Naive thymus-derived CD8-positive, alpha-beta T cell (primary cell): ENCODE measurements at regions not wholly inside any gene's neighbourhood (a gene's known extent, or its start where the extent isn't known, plus 50 kb on each side); places are given as distances from the start of the nearest gene placed in this dataset.
"Not testable (repeated sequence)": the region's sequence is repeated elsewhere in the genome, so short reads cannot be mapped to it uniquely, and the experiment has no call there.

ENCODE experiments used
- ATAC-seq, 2 donors: fragments of 150-1000 bp; cut with Tn5 transposase in 1 of 2; sonication (Bioruptor Pico), chemical (Tn5 transposase) in 1 of 2; 1 replicate in 1 of 2; 2 replicates in 1 of 2; pipeline ENCODE4 v1.10.0; 2021; ENCODE audit warnings: mild to moderate bottlenecking in 2 of 2, moderate library complexity in 2 of 2
- POLR2A ChIA-PET: fragments of 350-600 bp; sonication (Branson Sonifier 250); formaldehyde crosslinking; loops from one replicate; lab custom pipeline; 2021; ENCODE audit warnings: antibody characterized with exemption; lab: Charles Lee
- DNase-seq, 10 donors: peaks; one replicate each; pipeline versions ENCODE4 v3.0.0 to v3.0.0-alpha.2; 2020 to 2022
- H3K27ac Mint-ChIP-seq, 10 donors: one replicate each; pipeline ENCODE4 v1.8.0; 2020 to 2022; ENCODE audit warnings: mild to moderate bottlenecking in 10 of 10, mixed read lengths in 10 of 10, moderate library complexity in 4 of 10, inconsistent platforms in 1 of 10
- H3K27me3 Mint-ChIP-seq, 5 donors: one replicate each; pipeline ENCODE4 v1.8.0; 2021 to 2022; ENCODE audit warnings: mixed read lengths in 5 of 5
- H3K36me3 Mint-ChIP-seq, 3 donors: one replicate each; pipeline ENCODE4 v1.8.0; 2020 to 2022; ENCODE audit warnings: mixed read lengths in 3 of 3, mild to moderate bottlenecking in 2 of 3, inconsistent platforms in 1 of 3
- H3K4me1 Mint-ChIP-seq, 4 donors: one replicate each; pipeline ENCODE4 v1.8.0; 2021 to 2022; ENCODE audit warnings: mixed read lengths in 4 of 4
- H3K4me3 Mint-ChIP-seq, 10 donors: one replicate each; pipeline ENCODE4 v1.8.0; 2020 to 2022; ENCODE audit warnings: mild to moderate bottlenecking in 10 of 10, mixed read lengths in 10 of 10, moderate library complexity in 6 of 10, inconsistent platforms in 1 of 10
- H3K9me3 Mint-ChIP-seq, 9 donors: one replicate each; pipeline ENCODE4 v1.8.0; 2020 to 2022; ENCODE audit warnings: mixed read lengths in 9 of 9, mild to moderate bottlenecking in 3 of 9, inconsistent platforms in 1 of 9, moderate library complexity in 1 of 9

- H3K9me3 Mint-ChIP-seq = peaks cover 0 to 23% (median 2%) of the 10 kb centered on the region in 9 donors
- H3K36me3 Mint-ChIP-seq, ATAC-seq, POLR2A ChIA-PET, H3K27ac Mint-ChIP-seq, H3K4me3 Mint-ChIP-seq, DNase-seq, H3K4me1 Mint-ChIP-seq: not testable (repeated sequence)
- peaks cover 0 to 17% (median 5%) of the 10 kb centered on the region in 5 donors for H3K27me3 Mint-ChIP-seq
These were observed 94.1 kb upstream of the PMCH start for GRCh38 chr12:102291498-102292440.

- H3K36me3 Mint-ChIP-seq, POLR2A ChIA-PET, H3K4me1 Mint-ChIP-seq, DNase-seq, ATAC-seq, H3K4me3 Mint-ChIP-seq, H3K27ac Mint-ChIP-seq: not testable (repeated sequence)
- H3K27me3 Mint-ChIP-seq = peaks cover 0 to 20% (median 5%) of the 10 kb centered on the region in 5 donors
- H3K9me3 Mint-ChIP-seq = peaks cover 0 to 23% (median 2%) of the 10 kb centered on the region in 9 donors
These were observed 92.1 kb upstream of the PMCH start for GRCh38 chr12:102289702-102290101.

- Mint-ChIP-seq H3K36me3 (peaks cover 0 to 5% (median 0%) of the 10 kb centered on the region in 3 donors), H3K27ac (no peak overlapping the region), H3K9me3 (peaks cover 0 to 7% (median 0%) of the 10 kb centered on the region in 9 donors), H3K27me3 (peaks cover 0 to 13% (median 0%) of the 10 kb centered on the region in 5 donors), H3K4me1 (no peaks in the 10 kb centered on the region), H3K4me3 (no peak overlapping the region)
- DNase-seq (no peak), ATAC-seq (no peak)
- POLR2A ChIA-PET = no interaction called here
These were observed 83.6 kb upstream of the PMCH start for GRCh38 chr12:102281231-102281630.

- POLR2A ChIA-PET, ATAC-seq, DNase-seq: not testable (repeated sequence)
These were observed 58.1 kb upstream of the PMCH start for GRCh38 chr12:102255687-102256086.

DNA sequence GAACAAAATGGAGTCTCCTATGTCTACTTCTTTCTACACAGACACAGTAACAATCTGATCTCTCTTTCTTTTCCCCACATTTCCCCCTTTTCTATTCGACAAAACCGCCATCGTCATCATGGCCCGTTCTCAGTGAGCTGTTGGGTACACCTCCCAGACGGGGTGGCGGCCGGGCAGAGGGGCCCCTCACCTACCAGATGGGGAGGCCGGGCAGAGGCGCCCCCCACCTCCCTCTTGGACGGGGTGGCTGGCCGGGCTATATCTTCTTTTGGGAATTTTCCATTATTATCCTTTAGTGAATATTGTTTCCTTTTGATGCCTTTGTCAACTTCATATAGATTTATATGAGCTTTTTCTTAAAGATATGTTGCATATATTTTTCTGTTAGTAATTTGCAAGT lies 53.4 kb upstream of the PMCH start:
- H3K27me3 Mint-ChIP-seq = peaks cover 3 to 22% (median 11%) of the 10 kb centered on the region in 5 donors
- ATAC-seq, DNase-seq, H3K36me3 Mint-ChIP-seq, H3K4me3 Mint-ChIP-seq, POLR2A ChIA-PET, H3K4me1 Mint-ChIP-seq, H3K27ac Mint-ChIP-seq: not testable (repeated sequence)
- peaks cover 0 to 19% (median 6%) of the 10 kb centered on the region in 9 donors for H3K9me3 Mint-ChIP-seq

More at GRCh38 chr12:102255687-102256086, 58.1 kb upstream of the PMCH start:
- Mint-ChIP-seq H3K9me3 (peaks cover 7 to 32% (median 14%) of the 10 kb centered on the region in 9 donors), H3K36me3 (peaks cover 0 to 16% (median 0%) of the 10 kb centered on the region in 3 donors), H3K27me3 (peaks cover 3 to 22% (median 15%) of the 10 kb centered on the region in 5 donors)
- H3K4me3 Mint-ChIP-seq, H3K4me1 Mint-ChIP-seq, H3K27ac Mint-ChIP-seq: not testable (repeated sequence)

DNA sequence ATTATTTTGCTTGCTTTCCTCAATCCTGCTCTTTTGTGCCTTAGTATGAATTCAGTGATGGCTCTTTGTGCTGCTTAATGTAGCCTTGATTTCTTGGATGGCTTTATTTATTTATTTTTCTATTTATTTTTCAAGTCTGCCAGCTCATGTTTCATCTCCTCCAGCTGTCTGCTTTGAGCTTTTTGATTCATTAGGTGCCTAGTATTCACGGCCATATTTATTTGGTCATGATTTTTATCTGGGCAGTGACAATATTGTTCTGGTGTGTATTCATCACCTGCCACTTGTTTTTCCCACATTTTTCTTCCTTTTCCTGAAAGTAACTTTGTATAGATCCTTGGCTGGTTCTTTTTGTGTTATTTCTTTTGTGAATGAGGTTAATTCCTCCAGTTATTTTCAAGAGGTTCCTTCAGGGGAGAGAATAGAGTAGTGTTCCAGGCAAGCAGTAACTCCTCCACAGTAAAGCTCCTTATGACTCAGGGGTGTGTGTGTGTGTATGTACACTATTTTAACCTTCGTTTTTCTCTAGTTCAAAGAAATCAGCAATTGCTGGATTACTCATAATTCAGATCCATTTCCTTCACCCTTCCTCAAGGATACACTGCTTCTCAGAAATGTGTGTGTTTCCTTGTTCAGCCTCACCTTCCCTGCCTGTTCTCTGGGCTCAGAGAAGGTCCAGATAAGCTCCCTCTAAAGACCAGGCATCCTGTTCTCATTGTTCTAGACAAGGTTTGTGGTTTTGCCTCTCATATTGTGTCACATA lies 51.6 kb upstream of the PMCH start:
- ATAC-seq (no peak), DNase-seq (no peak)
- POLR2A ChIA-PET = no interaction called here
- Mint-ChIP-seq H3K27ac (no peak overlapping the region), H3K4me3 (no peak overlapping the region), H3K4me1 (no peaks in the 10 kb centered on the region), H3K9me3 (peaks cover 2 to 15% (median 4%) of the 10 kb centered on the region in 9 donors), H3K36me3 (peaks cover 0 to 8% (median 0%) of the 10 kb centered on the region in 3 donors), H3K27me3 (peaks cover 0 to 19% (median 8%) of the 10 kb centered on the region in 5 donors)
